ENCODE measurements at regions not wholly inside any gene's neighbourhood (a gene's known extent, or its start where the extent isn't known, plus 50 kb on each side); places are given as distances from the start of the nearest gene placed in this dataset.

- no peak for DNase-seq (ENCODE audit: low spot score in 2 of 2)
- no peaks in the 10 kb centered on the region for H3K9me3 Mint-ChIP-seq
- no peaks in the 10 kb centered on the region for H3K36me3 Mint-ChIP-seq (ENCODE audit: insufficient read depth)
- ATAC-seq (replicated peaks; ENCODE audit: extremely low read depth, poor library complexity, severe bottlenecking): no peak
- H3K4me1 Mint-ChIP-seq: no peaks in the 10 kb centered on the region
- peak overlapping the region; percentile 36 for H3K27ac Mint-ChIP-seq (ENCODE audit: low read depth)
- no peaks in the 10 kb centered on the region for H3K27me3 Mint-ChIP-seq
- no peak overlapping the region for H3K4me3 Mint-ChIP-seq
Measured at GRCh38 chr11:128390246-128390645, 197.1 kb downstream of the ETS1 start.

- Mint-ChIP-seq H3K27ac (ENCODE audit: low read depth) (no peak overlapping the region), H3K36me3 (ENCODE audit: insufficient read depth) (no peaks in the 10 kb centered on the region), H3K27me3 (no peaks in the 10 kb centered on the region), H3K9me3 (no peaks in the 10 kb centered on the region), H3K4me1 (no peaks in the 10 kb centered on the region), H3K4me3 (no peak overlapping the region)
- no peak for DNase-seq (ENCODE audit: low spot score in 2 of 2)
- no peak for ATAC-seq (replicated peaks; ENCODE audit: extremely low read depth, poor library complexity, severe bottlenecking)
Measured at GRCh38 chr11:128389461-128389976, 197.8 kb downstream of the ETS1 start.

GRCh38 chr11:128388206-128388815 lies 199.0 kb downstream of the ETS1 start:
- DNase-seq (ENCODE audit: low spot score in 2 of 2): no peak
- Mint-ChIP-seq H3K36me3 (ENCODE audit: insufficient read depth) (peaks cover under 1% of the 10 kb centered on the region), H3K4me3 (no peak overlapping the region), H3K9me3 (no peaks in the 10 kb centered on the region), H3K27me3 (no peaks in the 10 kb centered on the region), H3K27ac (ENCODE audit: low read depth) (no peak overlapping the region), H3K4me1 (no peaks in the 10 kb centered on the region)
- no peak for ATAC-seq (replicated peaks; ENCODE audit: extremely low read depth, poor library complexity, severe bottlenecking)

- Mint-ChIP-seq H3K27me3 (no peaks in the 10 kb centered on the region), H3K4me3 (no peak overlapping the region), H3K4me1 (peaks cover 25% of the 10 kb centered on the region), H3K27ac (ENCODE audit: low read depth) (peak overlapping the region; percentile 37), H3K36me3 (ENCODE audit: insufficient read depth) (peaks cover 4% of the 10 kb centered on the region), H3K9me3 (peaks cover 6% of the 10 kb centered on the region)
- DNase-seq (ENCODE audit: low spot score in 2 of 2) (no peak), ATAC-seq (replicated peaks; ENCODE audit: extremely low read depth, poor library complexity, severe bottlenecking) (peak; percentile 67)
Measured at GRCh38 chr11:128379587-128380580, 207.5 kb downstream of the ETS1 start.

GRCh38 chr11:128375961-128376360 lies 211.4 kb downstream of the ETS1 start:
- Mint-ChIP-seq H3K27me3 (no peaks in the 10 kb centered on the region), H3K36me3 (ENCODE audit: insufficient read depth) (no peaks in the 10 kb centered on the region), H3K4me3 (no peak overlapping the region), H3K4me1 (peaks cover 25% of the 10 kb centered on the region), H3K9me3 (no peaks in the 10 kb centered on the region), H3K27ac (ENCODE audit: low read depth) (peak overlapping the region; percentile 20)
- DNase-seq (ENCODE audit: low spot score in 2 of 2): no peak
- no peak for ATAC-seq (replicated peaks; ENCODE audit: extremely low read depth, poor library complexity, severe bottlenecking)

- no peaks in the 10 kb centered on the region for H3K27me3 Mint-ChIP-seq
- no peak for ATAC-seq (replicated peaks; ENCODE audit: extremely low read depth, poor library complexity, severe bottlenecking)
- no peak for DNase-seq (ENCODE audit: low spot score in 2 of 2)
- peaks cover 12% of the 10 kb centered on the region for H3K4me1 Mint-ChIP-seq
- no peaks in the 10 kb centered on the region for H3K36me3 Mint-ChIP-seq (ENCODE audit: insufficient read depth)
- H3K27ac Mint-ChIP-seq (ENCODE audit: low read depth): no peak overlapping the region
- no peak overlapping the region for H3K4me3 Mint-ChIP-seq
- H3K9me3 Mint-ChIP-seq: no peaks in the 10 kb centered on the region
Measured at GRCh38 chr11:128374026-128374425, 213.3 kb downstream of the ETS1 start.

GRCh38 chr11:128372977-128373376 lies 214.4 kb downstream of the ETS1 start:
- no peak for DNase-seq (ENCODE audit: low spot score in 2 of 2)
- H3K27me3 Mint-ChIP-seq: no peaks in the 10 kb centered on the region
- no peak overlapping the region for H3K27ac Mint-ChIP-seq (ENCODE audit: low read depth)
- no peaks in the 10 kb centered on the region for H3K36me3 Mint-ChIP-seq (ENCODE audit: insufficient read depth)
- no peak overlapping the region for H3K4me3 Mint-ChIP-seq
- no peaks in the 10 kb centered on the region for H3K9me3 Mint-ChIP-seq
- H3K4me1 Mint-ChIP-seq: peaks cover 8% of the 10 kb centered on the region
- ATAC-seq (replicated peaks; ENCODE audit: extremely low read depth, poor library complexity, severe bottlenecking): no peak

- Mint-ChIP-seq H3K9me3 (peaks cover 9% of the 10 kb centered on the region), H3K4me1 (peaks cover 14% of the 10 kb centered on the region), H3K36me3 (ENCODE audit: insufficient read depth) (peaks cover 2% of the 10 kb centered on the region), H3K27me3 (no peaks in the 10 kb centered on the region), H3K27ac (ENCODE audit: low read depth) (peak overlapping the region; percentile 86), H3K4me3 (peak overlapping the region; percentile 68)
- peak in 1 of 2 donors; percentile 14 for DNase-seq (ENCODE audit: low spot score in 2 of 2)
- ATAC-seq (replicated peaks; ENCODE audit: extremely low read depth, poor library complexity, severe bottlenecking): peak; percentile 87
Measured at GRCh38 chr11:128367573-128367972, 219.8 kb downstream of the ETS1 start.

- H3K9me3 Mint-ChIP-seq: peaks cover 9% of the 10 kb centered on the region
- no peak for DNase-seq (ENCODE audit: low spot score in 2 of 2)
- peak overlapping the region; percentile 12 for H3K27ac Mint-ChIP-seq (ENCODE audit: low read depth)
- H3K4me1 Mint-ChIP-seq: peaks cover 16% of the 10 kb centered on the region
- no peaks in the 10 kb centered on the region for H3K27me3 Mint-ChIP-seq
- H3K36me3 Mint-ChIP-seq (ENCODE audit: insufficient read depth): peaks cover 4% of the 10 kb centered on the region
- no peak for ATAC-seq (replicated peaks; ENCODE audit: extremely low read depth, poor library complexity, severe bottlenecking)
- no peak overlapping the region for H3K4me3 Mint-ChIP-seq
Measured at GRCh38 chr11:128365044-128365443, 222.3 kb downstream of the ETS1 start.

- Mint-ChIP-seq H3K9me3 (peaks cover 9% of the 10 kb centered on the region), H3K27ac (ENCODE audit: low read depth) (no peak overlapping the region), H3K27me3 (no peaks in the 10 kb centered on the region), H3K36me3 (ENCODE audit: insufficient read depth) (peaks cover 4% of the 10 kb centered on the region), H3K4me1 (peaks cover 21% of the 10 kb centered on the region), H3K4me3 (no peak overlapping the region)
- ATAC-seq (replicated peaks; ENCODE audit: extremely low read depth, poor library complexity, severe bottlenecking) (no peak), DNase-seq (ENCODE audit: low spot score in 2 of 2) (no peak)
Measured at GRCh38 chr11:128361451-128362020, 225.8 kb downstream of the ETS1 start.

GRCh38 chr11:128359515-128359914 lies 227.8 kb downstream of the ETS1 start:
- Mint-ChIP-seq H3K36me3 (ENCODE audit: insufficient read depth) (peaks cover 4% of the 10 kb centered on the region), H3K27me3 (no peaks in the 10 kb centered on the region), H3K4me1 (peaks cover 18% of the 10 kb centered on the region), H3K4me3 (no peak overlapping the region), H3K9me3 (no peaks in the 10 kb centered on the region), H3K27ac (ENCODE audit: low read depth) (no peak overlapping the region)
- ATAC-seq (replicated peaks; ENCODE audit: extremely low read depth, poor library complexity, severe bottlenecking) (no peak), DNase-seq (ENCODE audit: low spot score in 2 of 2) (no peak)

- H3K36me3 Mint-ChIP-seq (ENCODE audit: insufficient read depth): no peaks in the 10 kb centered on the region
- H3K4me1 Mint-ChIP-seq: peaks cover 17% of the 10 kb centered on the region
- H3K27ac Mint-ChIP-seq (ENCODE audit: low read depth): no peak overlapping the region
- ATAC-seq (replicated peaks; ENCODE audit: extremely low read depth, poor library complexity, severe bottlenecking) (no peak), DNase-seq (ENCODE audit: low spot score in 2 of 2) (no peak)
- H3K27me3 Mint-ChIP-seq: no peaks in the 10 kb centered on the region
- H3K9me3 Mint-ChIP-seq: no peaks in the 10 kb centered on the region
- no peak overlapping the region for H3K4me3 Mint-ChIP-seq
Measured at GRCh38 chr11:128357073-128357472, 230.3 kb downstream of the ETS1 start.
